ENCODE measurements at regions not wholly inside any gene's neighbourhood (a gene's known extent, or its start where the extent isn't known, plus 50 kb on each side); places are given as distances from the start of the nearest gene placed in this dataset.

- Histone ChIP-seq H3K9ac (ENCODE audit: low read depth in 1 of 3, low read length in 3 of 3) (no peak overlapping the region), H3K4me3 (ENCODE audit: low read length in 3 of 3) (no peak overlapping the region), H3K4me1 (ENCODE audit: control insufficient read depth in 3 of 3, insufficient read depth in 3 of 3, low read length in 3 of 3) (peaks cover 8 to 12% (median 11%) of the 10 kb centered on the region in 3 donors), H3K36me3 (ENCODE audit: control insufficient read depth in 3 of 3, insufficient read depth in 3 of 3, low read length in 3 of 3) (no peaks in the 10 kb centered on the region), H3K9me3 (ENCODE audit: control insufficient read depth in 3 of 3, low read length in 3 of 3) (no peaks in the 10 kb centered on the region), H3K27ac (ENCODE audit: low read depth, low read length) (no peak overlapping the region), H3K27me3 (ENCODE audit: control insufficient read depth in 3 of 3, insufficient read depth in 3 of 3, low read length in 3 of 3) (peaks cover 0 to 2% (median 0%) of the 10 kb centered on the region in 3 donors)
These were observed 53.7 kb upstream of the IGFBP3 start for GRCh38 chr7:45974540-45975360.

- Histone ChIP-seq H3K27me3 (ENCODE audit: control insufficient read depth in 3 of 3, insufficient read depth in 3 of 3, low read length in 3 of 3) (peaks cover 0 to 2% (median 0%) of the 10 kb centered on the region in 3 donors), H3K9me3 (ENCODE audit: control insufficient read depth in 3 of 3, low read length in 3 of 3) (no peaks in the 10 kb centered on the region), H3K27ac (ENCODE audit: low read depth, low read length) (no peak overlapping the region), H3K36me3 (ENCODE audit: control insufficient read depth in 3 of 3, insufficient read depth in 3 of 3, low read length in 3 of 3) (no peaks in the 10 kb centered on the region), H3K4me3 (ENCODE audit: low read length in 3 of 3) (no peak overlapping the region), H3K9ac (ENCODE audit: low read depth in 1 of 3, low read length in 3 of 3) (no peak overlapping the region), H3K4me1 (ENCODE audit: control insufficient read depth in 3 of 3, insufficient read depth in 3 of 3, low read length in 3 of 3) (peaks cover 8 to 11% (median 11%) of the 10 kb centered on the region in 3 donors)
These were observed 52.9 kb upstream of the IGFBP3 start for GRCh38 chr7:45973725-45974532.

GRCh38 chr7:45972629-45973312, 51.7 kb upstream of the IGFBP3 start:
- Histone ChIP-seq H3K36me3 (ENCODE audit: control insufficient read depth in 3 of 3, insufficient read depth in 3 of 3, low read length in 3 of 3) (no peaks in the 10 kb centered on the region), H3K4me1 (ENCODE audit: control insufficient read depth in 3 of 3, insufficient read depth in 3 of 3, low read length in 3 of 3) (peaks cover 0 to 1% (median under 1%) of the 10 kb centered on the region in 3 donors), H3K9ac (ENCODE audit: low read depth in 1 of 3, low read length in 3 of 3) (no peak overlapping the region), H3K9me3 (ENCODE audit: control insufficient read depth in 3 of 3, low read length in 3 of 3) (no peaks in the 10 kb centered on the region), H3K4me3 (ENCODE audit: low read length in 3 of 3) (no peak overlapping the region), H3K27me3 (ENCODE audit: control insufficient read depth in 3 of 3, insufficient read depth in 3 of 3, low read length in 3 of 3) (peaks cover 0 to 2% (median 0%) of the 10 kb centered on the region in 3 donors), H3K27ac (ENCODE audit: low read depth, low read length) (no peak overlapping the region)

- H3K27me3 ChIP-seq (ENCODE audit: control insufficient read depth in 3 of 3, insufficient read depth in 3 of 3, low read length in 3 of 3): peaks cover 0 to 2% (median 0%) of the 10 kb centered on the region in 3 donors
- H3K36me3 ChIP-seq (ENCODE audit: control insufficient read depth in 3 of 3, insufficient read depth in 3 of 3, low read length in 3 of 3): no peaks in the 10 kb centered on the region
- H3K4me1 ChIP-seq (ENCODE audit: control insufficient read depth in 3 of 3, insufficient read depth in 3 of 3, low read length in 3 of 3): no peaks in the 10 kb centered on the region
- H3K9me3 ChIP-seq (ENCODE audit: control insufficient read depth in 3 of 3, low read length in 3 of 3): no peaks in the 10 kb centered on the region
- H3K27ac ChIP-seq (ENCODE audit: low read depth, low read length): no peak overlapping the region
- H3K4me3 ChIP-seq (ENCODE audit: low read length in 3 of 3): no peak overlapping the region
- no peak overlapping the region for H3K9ac ChIP-seq (ENCODE audit: low read depth in 1 of 3, low read length in 3 of 3)
These were observed 50.6 kb upstream of the IGFBP3 start for GRCh38 chr7:45971661-45972175.

GRCh38 chr7:45971171-45971570, 50.1 kb upstream of the IGFBP3 start:
- Histone ChIP-seq H3K9me3 (ENCODE audit: control insufficient read depth in 3 of 3, low read length in 3 of 3) (no peaks in the 10 kb centered on the region), H3K36me3 (ENCODE audit: control insufficient read depth in 3 of 3, insufficient read depth in 3 of 3, low read length in 3 of 3) (no peaks in the 10 kb centered on the region), H3K4me1 (ENCODE audit: control insufficient read depth in 3 of 3, insufficient read depth in 3 of 3, low read length in 3 of 3) (no peaks in the 10 kb centered on the region), H3K4me3 (ENCODE audit: low read length in 3 of 3) (no peak overlapping the region), H3K27me3 (ENCODE audit: control insufficient read depth in 3 of 3, insufficient read depth in 3 of 3, low read length in 3 of 3) (peaks cover 0 to 2% (median 0%) of the 10 kb centered on the region in 3 donors), H3K9ac (ENCODE audit: low read depth in 1 of 3, low read length in 3 of 3) (no peak overlapping the region), H3K27ac (ENCODE audit: low read depth, low read length) (no peak overlapping the region)

Data from skeletal muscle tissue (tissue), 3 donors.